Panc1 (cell line): ENCODE measurements at regions not wholly inside any gene's neighbourhood (a gene's known extent, or its start where the extent isn't known, plus 50 kb on each side); places are given as distances from the start of the nearest gene placed in this dataset.

Source experiments
- POLR2AphosphoS5 ChIP-seq: IDR thresholded peaks from 2 replicates; pipeline ENCODE4 v1.6.1; 2012; ENCODE audit warnings: mild to moderate bottlenecking, low read depth, low read length, moderate library complexity
- TCF7L2 ChIP-seq: IDR thresholded peaks from 2 replicates; pipeline ENCODE4 v1.6.1; 2011; ENCODE audit warnings: mild to moderate bottlenecking, low read depth, low read length, inconsistent platforms
- TF ChIP-seq, protein P1 (sequence below): fragments of 450-650 bp; IDR thresholded peaks from 2 replicates; pipeline ENCODE4 v1.5.1; 2017; ENCODE audit warnings: mild to moderate bottlenecking

DNA sequence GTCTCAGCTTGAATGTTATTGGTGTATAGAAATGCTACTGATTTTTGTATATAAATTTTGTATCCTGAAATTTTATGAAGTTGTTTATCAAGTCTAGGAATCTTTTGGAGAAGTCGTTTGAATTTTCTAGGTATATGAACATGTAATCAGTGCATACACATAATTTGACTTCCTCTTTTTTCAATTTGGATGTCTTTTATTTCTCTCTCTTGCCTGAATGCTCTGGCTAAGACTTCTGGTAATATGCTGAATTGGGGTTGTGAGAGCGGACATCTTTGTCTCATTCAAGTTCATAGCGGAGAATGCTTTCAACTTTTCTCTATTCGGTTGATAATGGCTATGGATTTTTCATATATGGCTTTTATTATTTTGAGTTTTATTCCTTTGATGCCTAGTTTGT lies 100.9 kb upstream of the MCTP2 start:
- no peak for TF ChIP-seq POLR2AphosphoS5
- TF ChIP-seq TCF7L2 = no peak
- TF ChIP-seq, protein P1, sequence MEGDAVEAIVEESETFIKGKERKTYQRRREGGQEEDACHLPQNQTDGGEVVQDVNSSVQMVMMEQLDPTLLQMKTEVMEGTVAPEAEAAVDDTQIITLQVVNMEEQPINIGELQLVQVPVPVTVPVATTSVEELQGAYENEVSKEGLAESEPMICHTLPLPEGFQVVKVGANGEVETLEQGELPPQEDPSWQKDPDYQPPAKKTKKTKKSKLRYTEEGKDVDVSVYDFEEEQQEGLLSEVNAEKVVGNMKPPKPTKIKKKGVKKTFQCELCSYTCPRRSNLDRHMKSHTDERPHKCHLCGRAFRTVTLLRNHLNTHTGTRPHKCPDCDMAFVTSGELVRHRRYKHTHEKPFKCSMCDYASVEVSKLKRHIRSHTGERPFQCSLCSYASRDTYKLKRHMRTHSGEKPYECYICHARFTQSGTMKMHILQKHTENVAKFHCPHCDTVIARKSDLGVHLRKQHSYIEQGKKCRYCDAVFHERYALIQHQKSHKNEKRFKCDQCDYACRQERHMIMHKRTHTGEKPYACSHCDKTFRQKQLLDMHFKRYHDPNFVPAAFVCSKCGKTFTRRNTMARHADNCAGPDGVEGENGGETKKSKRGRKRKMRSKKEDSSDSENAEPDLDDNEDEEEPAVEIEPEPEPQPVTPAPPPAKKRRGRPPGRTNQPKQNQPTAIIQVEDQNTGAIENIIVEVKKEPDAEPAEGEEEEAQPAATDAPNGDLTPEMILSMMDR = no peak
